ENCODE measurements at regions not wholly inside any gene's neighbourhood (a gene's known extent, or its start where the extent isn't known, plus 50 kb on each side); places are given as distances from the start of the nearest gene placed in this dataset.

GRCh38 chr6:22975079-22975478 lies 405.7 kb downstream of the HDGFL1 start:
- no peak for ATAC-seq (ENCODE audit: insufficient read depth, low read depth)
- TF ChIP-seq, protein P1, sequence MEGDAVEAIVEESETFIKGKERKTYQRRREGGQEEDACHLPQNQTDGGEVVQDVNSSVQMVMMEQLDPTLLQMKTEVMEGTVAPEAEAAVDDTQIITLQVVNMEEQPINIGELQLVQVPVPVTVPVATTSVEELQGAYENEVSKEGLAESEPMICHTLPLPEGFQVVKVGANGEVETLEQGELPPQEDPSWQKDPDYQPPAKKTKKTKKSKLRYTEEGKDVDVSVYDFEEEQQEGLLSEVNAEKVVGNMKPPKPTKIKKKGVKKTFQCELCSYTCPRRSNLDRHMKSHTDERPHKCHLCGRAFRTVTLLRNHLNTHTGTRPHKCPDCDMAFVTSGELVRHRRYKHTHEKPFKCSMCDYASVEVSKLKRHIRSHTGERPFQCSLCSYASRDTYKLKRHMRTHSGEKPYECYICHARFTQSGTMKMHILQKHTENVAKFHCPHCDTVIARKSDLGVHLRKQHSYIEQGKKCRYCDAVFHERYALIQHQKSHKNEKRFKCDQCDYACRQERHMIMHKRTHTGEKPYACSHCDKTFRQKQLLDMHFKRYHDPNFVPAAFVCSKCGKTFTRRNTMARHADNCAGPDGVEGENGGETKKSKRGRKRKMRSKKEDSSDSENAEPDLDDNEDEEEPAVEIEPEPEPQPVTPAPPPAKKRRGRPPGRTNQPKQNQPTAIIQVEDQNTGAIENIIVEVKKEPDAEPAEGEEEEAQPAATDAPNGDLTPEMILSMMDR (IDR thresholded peaks at IDR 0.05; ENCODE audit: borderline replicate concordance, extremely low read depth, low read length, poor library complexity, severe bottlenecking), result no peak
- TF ChIP-seq EZH2 (IDR thresholded peaks at IDR 0.05; ENCODE audit: borderline replicate concordance, low read depth, low read length, severe bottlenecking), result no peak

GRCh38 chr6:22980446-22980845 lies 411.1 kb downstream of the HDGFL1 start:
- Histone ChIP-seq H3K4me2 (ENCODE audit: insufficient read depth, low read length) (no peak overlapping the region), H3K9ac (ENCODE audit: low read depth, low read length) (no peak overlapping the region), H3K27ac (ENCODE audit: low read length) (no peak overlapping the region), H3K27me3 (ENCODE audit: insufficient read depth, low read length, poor library complexity) (no peaks in the 10 kb centered on the region), H3K4me3 (ENCODE audit: low read depth in 1 of 2, low read length in 2 of 2) (no peak overlapping the region), H3K9me3 (ENCODE audit: insufficient read depth, low read length, severe bottlenecking) (no peaks in the 10 kb centered on the region), H3K36me3 (ENCODE audit: insufficient read depth, low read length) (no peaks in the 10 kb centered on the region), H4K20me1 (ENCODE audit: insufficient read depth, low read length) (no peaks in the 10 kb centered on the region), H2AFZ (ENCODE audit: low read depth, low read length) (no peak overlapping the region), H3K79me2 (ENCODE audit: insufficient read depth, low read length) (no peaks in the 10 kb centered on the region), H3K4me1 (ENCODE audit: insufficient read depth, low read length) (no peaks in the 10 kb centered on the region)
- DNase-seq (no peak), ATAC-seq (ENCODE audit: insufficient read depth, low read depth) (no peak)
- TF ChIP-seq, protein P1 (IDR thresholded peaks at IDR 0.05; ENCODE audit: borderline replicate concordance, extremely low read depth, low read length, poor library complexity, severe bottlenecking), result no peak
- no peak for TF ChIP-seq EZH2 (IDR thresholded peaks at IDR 0.05; ENCODE audit: borderline replicate concordance, low read depth, low read length, severe bottlenecking)

More at GRCh38 chr6:22975079-22975478, 405.7 kb downstream of the HDGFL1 start:
- Histone ChIP-seq H3K4me3 (ENCODE audit: low read depth in 1 of 2, low read length in 2 of 2) (no peak overlapping the region), H3K9ac (ENCODE audit: low read depth, low read length) (no peak overlapping the region), H3K27me3 (ENCODE audit: insufficient read depth, low read length, poor library complexity) (no peaks in the 10 kb centered on the region), H3K9me3 (ENCODE audit: insufficient read depth, low read length, severe bottlenecking) (no peaks in the 10 kb centered on the region), H3K4me2 (ENCODE audit: insufficient read depth, low read length) (no peak overlapping the region), H3K79me2 (ENCODE audit: insufficient read depth, low read length) (no peaks in the 10 kb centered on the region), H2AFZ (ENCODE audit: low read depth, low read length) (peak overlapping the region; percentile 7; the same call in 1 of the 2 replicates), H3K36me3 (ENCODE audit: insufficient read depth, low read length) (no peaks in the 10 kb centered on the region), H3K27ac (ENCODE audit: low read length) (no peak overlapping the region), H3K4me1 (ENCODE audit: insufficient read depth, low read length) (no peaks in the 10 kb centered on the region), H4K20me1 (ENCODE audit: insufficient read depth, low read length) (no peaks in the 10 kb centered on the region)
- no peak for DNase-seq

DNA sequence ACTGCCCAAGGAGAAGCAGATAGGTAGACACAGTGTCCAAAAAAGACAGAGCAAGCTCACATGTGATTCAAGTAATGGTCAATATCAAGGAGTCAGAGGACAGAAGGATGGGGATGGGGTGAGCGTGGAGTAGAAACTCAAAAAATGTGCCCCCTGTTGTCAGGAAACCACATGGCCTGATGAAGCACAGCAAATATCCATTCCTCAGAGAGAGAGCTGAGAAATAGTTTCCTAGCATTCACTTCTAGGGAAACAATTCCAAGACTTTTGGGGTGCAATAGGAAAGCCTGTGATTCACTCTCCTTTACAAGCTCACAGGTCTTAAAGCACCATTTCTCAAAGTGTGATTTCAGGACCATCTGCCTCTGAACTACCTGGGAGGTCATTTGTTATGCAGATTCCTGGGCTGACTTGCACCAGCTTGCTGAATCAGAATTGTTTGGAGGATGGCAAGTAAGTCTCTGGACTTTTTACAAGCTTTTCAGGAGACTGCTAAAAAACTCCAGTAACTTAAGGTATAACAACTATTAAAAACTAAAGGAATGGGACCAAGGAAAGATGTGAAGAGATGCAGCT lies 432.8 kb downstream of the HDGFL1 start:
- Histone ChIP-seq H3K27me3 (ENCODE audit: insufficient read depth, low read length, poor library complexity) (no peaks in the 10 kb centered on the region), H3K9ac (ENCODE audit: low read depth, low read length) (no peak overlapping the region), H3K4me2 (ENCODE audit: insufficient read depth, low read length) (no peak overlapping the region), H3K36me3 (ENCODE audit: insufficient read depth, low read length) (no peaks in the 10 kb centered on the region), H3K4me3 (ENCODE audit: low read depth in 1 of 2, low read length in 2 of 2) (no peak overlapping the region), H3K27ac (ENCODE audit: low read length) (no peak overlapping the region), H3K79me2 (ENCODE audit: insufficient read depth, low read length) (no peaks in the 10 kb centered on the region), H2AFZ (ENCODE audit: low read depth, low read length) (no peak overlapping the region), H3K9me3 (ENCODE audit: insufficient read depth, low read length, severe bottlenecking) (no peaks in the 10 kb centered on the region), H4K20me1 (ENCODE audit: insufficient read depth, low read length) (no peaks in the 10 kb centered on the region), H3K4me1 (ENCODE audit: insufficient read depth, low read length) (no peaks in the 10 kb centered on the region)
- DNase-seq (no peak), ATAC-seq (ENCODE audit: insufficient read depth, low read depth) (no peak)
- TF ChIP-seq EZH2 (IDR thresholded peaks at IDR 0.05; ENCODE audit: borderline replicate concordance, low read depth, low read length, severe bottlenecking), result no peak
- TF ChIP-seq, protein P1 (IDR thresholded peaks at IDR 0.05; ENCODE audit: borderline replicate concordance, extremely low read depth, low read length, poor library complexity, severe bottlenecking), result no peak

Data from DND-41 (cell line).